SK-N-SH (cell line): ENCODE measurements at regions not wholly inside any gene's neighbourhood (a gene's known extent, or its start where the extent isn't known, plus 50 kb on each side); places are given as distances from the start of the nearest gene placed in this dataset.

ENCODE experiments used
- CTCF ChIA-PET: fragments of 300-600, 350-600 bp; formaldehyde crosslinking; extraction: SDS; loops from one replicate; lab custom pipeline; 2021; lab: Yijun Ruan, JAX
- POLR2A ChIA-PET: fragments of 350-600 bp; sonication (Branson Sonifier 250); formaldehyde crosslinking; extraction: SDS; loops from one replicate; lab custom pipeline; 2020; ENCODE audit warnings: antibody characterized with exemption, inconsistent platforms; lab: Yijun Ruan, JAX
- DNase-seq: peaks from one replicate; pipeline ENCODE4 v3.0.0; 2012
- H2AFZ ChIP-seq: fragments of 200-600 bp; sonication (generic); 2 replicates; pipeline ENCODE4 v1.8.1; 2016; ENCODE audit warnings: antibody characterized with exemption, mild to moderate bottlenecking, low read depth
- H3F3A ChIP-seq: fragments of 200-600 bp; sonication (generic); replicated peaks from 2 replicates; pipeline ENCODE3; 2016; ENCODE audit warnings: antibody characterized with exemption, mild to moderate bottlenecking; ENCODE audit not compliant: insufficient read depth
- H3K27ac ChIP-seq, 2 experiments: fragments of 200-500 bp in 1 of 2; fragments of 200-600 bp in 1 of 2; sonication (Bioruptor generic) in 1 of 2; sonication (generic), shearing (Covaris generic) in 1 of 2; 2 replicates each; pipeline versions ENCODE4 v1.5.1 to v1.6.1; 2014 to 2016; ENCODE audit warnings: low read depth in 2 of 2, inconsistent platforms in 1 of 2, low read length in 1 of 2, mild to moderate bottlenecking in 1 of 2, mixed read lengths in 1 of 2
- H3K27me3 ChIP-seq: fragments of 200-600 bp; sonication (generic), shearing (Covaris generic); 2 replicates; pipeline ENCODE4 v1.6.1; 2016; ENCODE audit warnings: mixed run types; ENCODE audit not compliant: insufficient read depth
- H3K36me3 ChIP-seq, 2 experiments: fragments of 200-500 bp in 1 of 2; fragments of 200-600 bp in 1 of 2; sonication (Bioruptor generic) in 1 of 2; sonication (generic) in 1 of 2; replicated peaks in 1 of 2; 2 replicates each; pipeline versions ENCODE3 to v1.5.1; 2014 to 2016; ENCODE audit warnings: low read length in 1 of 2, mild to moderate bottlenecking in 1 of 2; ENCODE audit not compliant: insufficient read depth in 2 of 2, control insufficient read depth in 1 of 2
- H3K4me1 ChIP-seq, 2 experiments: fragments of 200-500 bp in 1 of 2; fragments of 200-600 bp in 1 of 2; sonication (Bioruptor generic) in 1 of 2; sonication (generic), shearing (Covaris generic) in 1 of 2; 2 replicates each; pipeline versions ENCODE4 v1.5.1 to v1.6.1; 2014 to 2016; ENCODE audit warnings: low read depth in 1 of 2, low read length in 1 of 2, mixed run types in 1 of 2; ENCODE audit not compliant: insufficient read depth in 2 of 2, control insufficient read depth in 1 of 2
- H3K4me2 ChIP-seq: fragments of 200-600 bp; sonication (generic), shearing (Covaris generic); 2 replicates; pipeline ENCODE4 v1.6.1; 2017; ENCODE audit warnings: mixed run types
- H3K4me3 ChIP-seq, 2 experiments: fragments of 200-500 bp in 1 of 2; fragments of 200-600 bp in 1 of 2; sonication (Bioruptor generic) in 1 of 2; sonication (generic), shearing (Covaris generic) in 1 of 2; 2 replicates each; pipeline versions ENCODE4 v1.5.1 to v1.8.1; 2014 to 2016; ENCODE audit warnings: low read depth in 2 of 2, inconsistent platforms in 1 of 2, low read length in 1 of 2, mild to moderate bottlenecking in 1 of 2, mixed read lengths in 1 of 2, moderate library complexity in 1 of 2
- H3K79me2 ChIP-seq: fragments of 200-600 bp; sonication (generic); 2 replicates; pipeline ENCODE4 v1.8.1; 2017; ENCODE audit warnings: mild to moderate bottlenecking; ENCODE audit not compliant: insufficient read depth
- H3K9ac ChIP-seq: fragments of 200-600 bp; sonication (generic); 2 replicates; pipeline ENCODE4 v1.6.1; 2017; ENCODE audit warnings: mixed run types
- H3K9me2 ChIP-seq: fragments of 200-600 bp; sonication (generic); 2 replicates; pipeline ENCODE4 v1.6.1; 2017; ENCODE audit warnings: mixed run types
- H3K9me3 ChIP-seq: fragments of 200-600 bp; sonication (generic); 2 replicates; pipeline ENCODE4 v1.6.1; 2017; ENCODE audit warnings: mixed run types, mild to moderate bottlenecking, moderate library complexity
- H4K20me1 ChIP-seq: fragments of 200-600 bp; sonication (generic); 2 replicates; pipeline ENCODE4 v1.6.1; 2017; ENCODE audit warnings: mild to moderate bottlenecking, mixed run types; ENCODE audit not compliant: insufficient read depth
- ELF1 ChIP-seq: IDR thresholded peaks from 2 replicates; pipeline ENCODE4 v1.4.0; 2012
- FOSL2 ChIP-seq: IDR thresholded peaks from 2 replicates; pipeline ENCODE4 v1.4.0; 2012; ENCODE audit warnings: low read depth, mild to moderate bottlenecking, moderate library complexity, borderline replicate concordance
- FOXJ3 ChIP-seq: sonication (generic); formaldehyde crosslinking; IDR thresholded peaks from 2 replicates; pipeline ENCODE4 v1.5.1; 2020; ENCODE audit warnings: mild to moderate bottlenecking, missing genetic modification reagents
- JUND ChIP-seq: IDR thresholded peaks from 2 replicates; pipeline ENCODE4 v1.4.0; 2012
- MEF2A ChIP-seq: IDR thresholded peaks from 2 replicates; pipeline ENCODE4 v1.4.0; 2012; ENCODE audit warnings: low read depth, borderline replicate concordance
- NRF1 ChIP-seq: IDR thresholded peaks from 2 replicates; pipeline ENCODE4 v1.6.1; 2012; ENCODE audit warnings: low read depth, mild to moderate bottlenecking, low read length
- RXRA ChIP-seq: IDR thresholded peaks from 2 replicates; pipeline ENCODE4 v1.4.0; 2012; ENCODE audit warnings: low read depth, mild to moderate bottlenecking, borderline replicate concordance
- TAF1 ChIP-seq: IDR thresholded peaks from 2 replicates; pipeline ENCODE4 v1.6.1; 2012; ENCODE audit warnings: low read depth, mild to moderate bottlenecking, low read length, moderate library complexity, borderline replicate concordance
- TEAD4 ChIP-seq: IDR thresholded peaks from 2 replicates; pipeline ENCODE4 v1.4.0; 2012; ENCODE audit warnings: mild to moderate bottlenecking, borderline replicate concordance; ENCODE audit not compliant: insufficient read depth
- YY1 ChIP-seq: IDR thresholded peaks from 2 replicates; pipeline ENCODE4 v1.4.0; 2012; ENCODE audit warnings: low read depth, mild to moderate bottlenecking
- WGBS: methylation state at CpG from one replicate; pipeline ENCODE4 v1.1.6; 2017; ENCODE audit warnings: low lambda C conversion rate; 5-methylcytosine and 5-hydroxymethylcytosine counted together
- TF ChIP-seq, protein P1 (sequence below): fragments of 200-600 bp; sonication (generic); IDR thresholded peaks from 2 replicates; pipeline ENCODE4 v1.6.1; 2017; ENCODE audit warnings: antibody characterized with exemption, mild to moderate bottlenecking, moderate library complexity
- TF ChIP-seq, protein P2 (sequence below): IDR thresholded peaks from 2 replicates; pipeline ENCODE4 v1.4.0; 2012; ENCODE audit warnings: low read depth, borderline replicate concordance
- TF ChIP-seq, protein P3 (sequence below): IDR thresholded peaks from 2 replicates; pipeline ENCODE4 v1.4.0; 2012; ENCODE audit warnings: low read depth, borderline replicate concordance

DNA sequence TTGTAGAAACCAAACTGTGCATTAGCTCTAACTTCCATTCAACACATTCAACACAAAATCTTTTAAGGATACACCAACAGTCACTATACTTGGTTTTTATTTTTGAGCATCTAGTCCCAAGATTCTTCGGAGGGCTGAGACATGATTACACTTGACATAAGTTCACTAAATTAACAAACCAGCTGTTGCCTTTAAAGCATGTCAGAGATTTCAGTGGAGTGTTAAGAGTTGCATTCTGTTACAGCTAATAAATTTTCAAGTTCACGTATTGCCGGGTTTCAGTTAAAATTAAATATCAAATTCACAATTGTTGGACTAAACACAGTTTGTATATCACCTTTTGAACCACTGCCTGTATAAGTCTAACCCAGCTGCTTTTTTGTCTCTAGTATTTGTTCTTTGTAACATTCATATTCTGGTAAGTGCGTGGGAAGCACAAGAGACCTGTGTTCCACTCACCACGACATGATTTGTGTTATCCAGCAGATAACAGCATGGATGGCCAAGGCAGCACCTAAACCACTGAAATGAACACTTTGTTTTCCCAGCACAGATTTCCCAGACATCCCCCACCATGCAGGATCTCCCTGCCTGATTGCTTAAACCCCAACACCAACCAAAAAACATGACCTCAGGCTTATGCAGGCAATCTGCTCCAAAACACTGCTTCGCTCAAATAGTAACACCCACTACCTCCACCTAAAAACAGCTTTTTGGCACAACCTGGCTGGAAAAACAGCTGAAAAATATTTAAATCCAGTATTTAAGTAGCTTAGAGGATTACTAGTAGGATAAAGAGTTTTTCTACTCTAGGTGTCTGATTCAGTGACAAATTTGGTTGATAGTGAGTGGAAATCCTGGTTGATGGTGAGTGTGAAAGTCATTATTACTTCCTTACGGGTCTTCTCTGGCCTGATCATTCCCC is 286.5 kb upstream of the NT5E start:
- TF ChIP-seq, protein P1, sequence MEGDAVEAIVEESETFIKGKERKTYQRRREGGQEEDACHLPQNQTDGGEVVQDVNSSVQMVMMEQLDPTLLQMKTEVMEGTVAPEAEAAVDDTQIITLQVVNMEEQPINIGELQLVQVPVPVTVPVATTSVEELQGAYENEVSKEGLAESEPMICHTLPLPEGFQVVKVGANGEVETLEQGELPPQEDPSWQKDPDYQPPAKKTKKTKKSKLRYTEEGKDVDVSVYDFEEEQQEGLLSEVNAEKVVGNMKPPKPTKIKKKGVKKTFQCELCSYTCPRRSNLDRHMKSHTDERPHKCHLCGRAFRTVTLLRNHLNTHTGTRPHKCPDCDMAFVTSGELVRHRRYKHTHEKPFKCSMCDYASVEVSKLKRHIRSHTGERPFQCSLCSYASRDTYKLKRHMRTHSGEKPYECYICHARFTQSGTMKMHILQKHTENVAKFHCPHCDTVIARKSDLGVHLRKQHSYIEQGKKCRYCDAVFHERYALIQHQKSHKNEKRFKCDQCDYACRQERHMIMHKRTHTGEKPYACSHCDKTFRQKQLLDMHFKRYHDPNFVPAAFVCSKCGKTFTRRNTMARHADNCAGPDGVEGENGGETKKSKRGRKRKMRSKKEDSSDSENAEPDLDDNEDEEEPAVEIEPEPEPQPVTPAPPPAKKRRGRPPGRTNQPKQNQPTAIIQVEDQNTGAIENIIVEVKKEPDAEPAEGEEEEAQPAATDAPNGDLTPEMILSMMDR = no peak
- TF ChIP-seq, protein P2, sequence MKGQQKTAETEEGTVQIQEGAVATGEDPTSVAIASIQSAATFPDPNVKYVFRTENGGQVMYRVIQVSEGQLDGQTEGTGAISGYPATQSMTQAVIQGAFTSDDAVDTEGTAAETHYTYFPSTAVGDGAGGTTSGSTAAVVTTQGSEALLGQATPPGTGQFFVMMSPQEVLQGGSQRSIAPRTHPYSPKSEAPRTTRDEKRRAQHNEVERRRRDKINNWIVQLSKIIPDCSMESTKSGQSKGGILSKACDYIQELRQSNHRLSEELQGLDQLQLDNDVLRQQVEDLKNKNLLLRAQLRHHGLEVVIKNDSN = no peak
- TF ChIP-seq TEAD4 (no peak), FOSL2 (no peak), FOXJ3 (CRISPR knock-in tag) (no peak), RXRA (no peak), NRF1 (no peak), JUND (no peak), ELF1 (no peak), TAF1 (no peak), YY1 (no peak), MEF2A (no peak)
- TF ChIP-seq, protein P3, sequence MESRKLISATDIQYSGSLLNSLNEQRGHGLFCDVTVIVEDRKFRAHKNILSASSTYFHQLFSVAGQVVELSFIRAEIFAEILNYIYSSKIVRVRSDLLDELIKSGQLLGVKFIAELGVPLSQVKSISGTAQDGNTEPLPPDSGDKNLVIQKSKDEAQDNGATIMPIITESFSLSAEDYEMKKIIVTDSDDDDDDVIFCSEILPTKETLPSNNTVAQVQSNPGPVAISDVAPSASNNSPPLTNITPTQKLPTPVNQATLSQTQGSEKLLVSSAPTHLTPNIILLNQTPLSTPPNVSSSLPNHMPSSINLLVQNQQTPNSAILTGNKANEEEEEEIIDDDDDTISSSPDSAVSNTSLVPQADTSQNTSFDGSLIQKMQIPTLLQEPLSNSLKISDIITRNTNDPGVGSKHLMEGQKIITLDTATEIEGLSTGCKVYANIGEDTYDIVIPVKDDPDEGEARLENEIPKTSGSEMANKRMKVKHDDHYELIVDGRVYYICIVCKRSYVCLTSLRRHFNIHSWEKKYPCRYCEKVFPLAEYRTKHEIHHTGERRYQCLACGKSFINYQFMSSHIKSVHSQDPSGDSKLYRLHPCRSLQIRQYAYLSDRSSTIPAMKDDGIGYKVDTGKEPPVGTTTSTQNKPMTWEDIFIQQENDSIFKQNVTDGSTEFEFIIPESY = no peak
- DNase-seq = no peak
- Histone ChIP-seq H3K4me1 (no peaks in the 10 kb centered on the region), H3K9ac (no peak overlapping the region), H2AFZ (no peak overlapping the region), H3K27me3 (no peaks in the 10 kb centered on the region; the same call in 1 of the 2 replicates), H3K9me2 (no peaks in the 10 kb centered on the region), H3K36me3 (no peaks in the 10 kb centered on the region), H3K27ac (no peak overlapping the region), H3K9me3 (no peaks in the 10 kb centered on the region), H3K4me2 (no peak overlapping the region), H3K4me3 (no peak overlapping the region), H3K79me2 (no peaks in the 10 kb centered on the region), H4K20me1 (no peaks in the 10 kb centered on the region), H3F3A (no peaks in the 10 kb centered on the region)
- ChIA-PET CTCF (no interaction called here), POLR2A (no interaction called here)
- 19% methylated on average over 7 of the region's 7 CpGs for whole genome bisulfite sequencing
